LoVo (cell line): ENCODE measurements at regions not wholly inside any gene's neighbourhood (a gene's known extent, or its start where the extent isn't known, plus 50 kb on each side); places are given as distances from the start of the nearest gene placed in this dataset.

Source experiments
- DNase-seq: peaks from one replicate; pipeline ENCODE4 v3.0.0-alpha.2; 2016; ENCODE audit warnings: low spot score

DNA sequence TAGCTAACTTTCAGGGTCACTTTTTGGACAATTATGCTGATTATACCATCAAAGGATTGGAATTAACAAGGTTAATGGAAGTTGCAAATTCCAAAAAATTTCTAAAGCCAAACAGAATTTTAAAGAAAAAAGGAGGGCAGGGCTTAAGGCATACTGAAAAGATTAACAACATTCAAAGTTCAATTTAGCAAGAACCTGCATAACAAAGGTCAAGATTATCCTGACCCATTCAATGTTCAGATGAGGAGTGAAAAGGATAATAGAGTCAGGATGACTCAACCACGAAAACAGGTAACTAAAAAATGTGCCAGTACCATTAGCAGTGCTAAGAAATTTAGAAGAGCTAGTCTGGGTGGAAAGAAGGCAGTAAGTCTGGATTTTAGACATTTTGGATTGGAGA is 139.8 kb upstream of the HNMT start:
- no peak for DNase-seq

DNA sequence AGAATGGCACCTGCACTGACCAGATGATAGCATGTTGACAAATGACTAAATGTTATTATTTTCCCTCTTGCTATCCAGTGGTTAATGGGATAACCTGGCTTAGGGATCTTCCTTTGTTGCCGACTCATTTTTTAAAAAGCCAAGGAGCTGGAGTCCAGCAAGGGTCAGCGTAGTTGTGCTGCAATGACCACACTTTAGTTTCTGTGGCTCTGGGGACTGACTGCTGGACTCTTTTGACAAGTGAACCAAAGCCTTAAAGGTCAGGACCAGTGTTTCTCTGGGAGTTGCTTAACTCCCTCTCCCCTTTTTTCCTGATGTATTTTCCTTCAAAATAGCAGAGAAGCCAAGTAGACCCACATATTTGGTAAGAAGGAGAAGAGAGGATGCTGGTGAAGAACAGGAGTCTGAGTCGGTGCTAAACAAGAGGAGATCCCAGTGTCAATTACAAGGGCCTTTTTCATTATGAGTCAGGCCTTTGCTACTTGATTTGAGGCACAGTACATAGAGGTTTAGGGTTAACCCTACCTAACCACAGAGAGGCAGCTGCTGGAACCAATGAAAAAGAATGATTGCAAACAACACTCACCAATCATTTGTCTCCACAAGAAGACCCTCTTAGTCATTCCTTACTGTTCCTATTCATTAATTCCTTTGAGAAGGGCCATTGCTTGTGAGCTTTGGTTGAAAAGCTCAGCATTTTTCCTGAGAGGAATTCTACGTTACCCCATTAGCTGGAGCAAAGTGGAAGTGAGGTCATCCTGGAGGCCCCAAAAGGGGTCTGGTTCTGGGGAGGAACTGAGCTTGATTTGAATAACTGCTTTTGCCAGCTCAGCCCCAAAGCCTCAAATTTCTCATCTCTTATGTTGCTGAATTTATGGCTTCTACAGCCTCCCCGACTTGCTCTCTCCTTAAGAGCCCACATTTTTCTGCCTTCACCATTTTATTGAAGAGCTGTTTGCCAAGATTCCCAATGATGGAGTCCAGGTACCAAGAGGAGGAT is 137.6 kb upstream of the HNMT start:
- DNase-seq, result no peak

DNA sequence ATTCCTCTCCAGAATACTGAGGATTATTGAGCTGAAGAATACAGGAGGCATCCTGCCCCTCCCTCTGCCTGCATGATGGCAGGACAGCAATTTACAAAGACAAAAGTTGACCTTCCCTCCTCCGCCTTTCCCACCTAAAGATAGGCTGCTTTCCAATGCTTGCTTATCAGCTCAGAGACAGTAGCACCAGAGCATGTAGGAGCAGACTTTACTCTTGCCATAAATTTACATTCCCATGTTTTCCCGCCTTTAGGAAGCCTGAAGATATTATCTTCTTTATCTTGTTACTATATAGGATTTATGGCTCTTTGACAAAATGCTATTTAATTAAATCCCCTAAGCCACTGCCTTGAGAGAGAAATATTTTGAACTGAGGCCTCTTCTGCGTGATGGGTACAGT is 135.6 kb upstream of the HNMT start:
- no peak for DNase-seq

DNA sequence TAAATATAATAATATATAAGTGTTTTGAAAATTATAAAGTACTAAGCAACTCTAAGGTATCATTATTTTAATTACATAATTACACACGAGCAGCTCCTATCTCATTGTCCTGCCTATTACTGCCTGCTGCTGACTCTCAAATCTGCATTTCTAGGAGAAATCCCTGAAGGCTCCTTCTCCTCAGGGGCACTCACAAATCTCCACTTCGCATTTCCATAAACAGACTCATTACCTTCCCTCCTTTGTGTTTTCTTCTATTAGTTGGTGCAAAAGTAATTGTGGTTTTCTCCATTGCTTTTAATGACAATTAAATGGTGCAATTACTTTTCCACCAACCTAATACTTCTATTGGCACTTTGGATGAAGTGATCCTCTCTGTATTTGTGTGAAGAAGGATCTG is 135.0 kb upstream of the HNMT start:
- DNase-seq, result no peak

DNA sequence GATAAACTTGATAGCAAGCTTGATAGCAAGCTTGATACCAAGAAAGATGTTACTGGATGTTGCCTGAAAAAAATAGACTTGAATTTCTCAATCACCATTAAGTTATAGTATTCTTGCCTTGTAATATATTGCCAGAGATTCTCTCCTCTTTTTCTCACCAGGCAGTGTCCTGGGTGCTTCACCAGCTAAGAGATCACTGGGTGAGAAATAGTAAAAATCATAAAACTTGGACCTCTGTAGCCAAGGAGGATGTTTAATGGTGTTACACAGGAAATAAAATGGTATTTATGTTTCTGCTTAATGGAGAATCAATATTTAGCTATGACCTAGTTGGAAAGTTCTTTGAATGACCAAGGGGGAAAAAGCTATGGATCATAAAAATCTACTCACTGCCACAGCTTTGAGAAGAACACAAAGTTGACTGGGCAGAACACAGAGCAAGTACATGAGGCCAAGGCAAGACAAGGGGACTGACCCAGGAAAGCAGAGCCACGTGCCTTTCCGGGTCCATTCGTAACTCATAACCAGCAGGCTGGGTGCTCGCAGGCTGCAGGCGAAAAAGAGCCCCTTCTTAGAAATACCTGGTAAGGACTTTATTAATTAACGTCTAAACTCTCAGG is 129.4 kb upstream of the HNMT start:
- no peak for DNase-seq

DNA sequence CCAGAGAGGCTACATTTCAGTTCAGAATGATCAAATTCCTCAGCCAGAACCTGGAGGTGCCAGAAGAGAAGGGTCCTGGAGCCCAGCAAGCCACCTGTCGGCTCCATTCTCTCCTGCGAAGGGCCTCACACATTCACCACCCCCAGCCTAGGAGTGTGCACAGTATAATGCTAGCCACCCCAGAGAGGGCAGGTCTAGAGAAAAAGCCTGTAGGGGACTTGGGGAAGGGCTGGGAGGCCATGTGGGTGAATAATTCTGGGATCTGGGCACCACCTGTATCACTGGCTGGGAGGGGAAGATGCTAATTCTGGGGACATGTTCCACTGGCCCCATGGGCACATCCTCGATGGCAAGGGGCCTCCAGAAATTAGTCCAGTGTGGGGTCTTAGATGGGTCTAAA is 127.6 kb upstream of the HNMT start:
- no peak for DNase-seq

DNA sequence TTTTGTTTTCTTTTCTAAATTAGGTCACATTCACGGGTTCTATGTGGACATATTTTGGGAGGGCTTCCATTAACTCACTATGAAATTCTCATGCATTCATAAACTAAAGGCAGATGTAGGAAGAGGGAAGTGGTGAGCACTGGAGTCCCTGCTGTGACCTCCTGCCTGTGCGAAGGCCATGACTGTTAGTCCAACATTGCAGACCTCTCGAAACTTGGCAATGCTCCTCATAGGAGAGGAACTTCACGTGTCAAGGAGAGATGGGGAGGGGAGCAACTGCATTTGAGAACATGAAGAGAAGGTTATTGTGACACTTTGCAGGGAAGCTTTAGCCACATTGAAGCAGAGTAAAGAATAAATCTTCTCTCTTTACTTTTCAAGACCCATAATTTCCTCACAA is 126.4 kb upstream of the HNMT start:
- no peak for DNase-seq

DNA sequence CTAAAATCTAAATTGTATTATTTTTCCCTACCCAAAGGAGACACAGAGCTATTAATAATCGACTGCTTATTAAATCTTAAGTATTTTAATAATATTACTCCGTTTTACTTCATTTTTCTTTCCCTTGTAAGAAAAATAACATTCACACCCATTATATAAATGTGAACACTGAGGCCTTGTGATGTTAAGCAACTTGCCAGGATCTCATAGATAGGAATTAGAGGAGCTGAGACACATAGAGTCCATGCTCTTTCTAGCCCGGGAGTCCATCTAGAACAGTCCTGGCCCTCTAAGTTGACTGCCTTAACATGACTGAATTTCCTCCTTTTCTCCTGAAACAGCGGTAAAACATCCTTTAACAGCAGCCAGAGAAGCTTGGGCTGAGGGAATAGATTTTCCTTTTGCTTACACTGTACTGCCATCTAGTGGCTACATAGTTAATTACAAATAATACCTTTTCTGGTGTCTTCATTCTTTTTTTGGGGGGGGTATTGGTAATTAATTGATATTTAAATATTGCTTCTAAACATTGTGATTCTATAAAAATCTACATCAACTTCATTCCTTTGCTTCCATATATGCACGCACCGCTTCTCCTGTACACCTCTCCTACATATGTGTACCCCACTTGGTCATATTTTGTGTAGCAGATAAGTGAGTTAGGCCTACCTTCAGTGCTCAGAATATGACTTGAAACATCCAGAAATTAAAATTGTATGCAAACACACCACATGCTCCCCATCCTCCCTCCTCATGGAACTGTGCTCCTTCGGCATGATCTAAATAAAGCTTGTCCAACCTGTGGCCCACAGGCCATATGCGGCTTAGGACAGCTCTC is 125.8 kb upstream of the HNMT start:
- DNase-seq, result peak; percentile 37

DNA sequence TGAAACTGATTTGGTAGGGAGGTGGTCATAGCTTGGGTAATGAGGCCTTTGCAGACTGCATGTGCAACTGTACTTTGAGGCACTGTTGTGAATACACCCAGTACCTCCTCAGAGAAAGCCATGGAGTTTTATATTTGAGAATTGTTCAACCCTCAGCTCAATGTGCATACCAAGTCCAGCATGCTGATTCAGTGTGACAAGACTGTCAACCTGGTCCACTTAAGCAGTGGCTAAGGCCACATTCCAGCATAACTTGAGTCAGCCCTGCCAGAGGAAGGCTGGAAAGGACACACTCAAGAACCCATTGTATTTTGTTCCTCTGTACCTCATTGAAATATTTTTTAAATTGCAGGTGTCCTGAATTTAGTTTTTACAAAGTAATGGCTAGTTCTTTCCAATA is 121.8 kb upstream of the HNMT start:
- no peak for DNase-seq

DNA sequence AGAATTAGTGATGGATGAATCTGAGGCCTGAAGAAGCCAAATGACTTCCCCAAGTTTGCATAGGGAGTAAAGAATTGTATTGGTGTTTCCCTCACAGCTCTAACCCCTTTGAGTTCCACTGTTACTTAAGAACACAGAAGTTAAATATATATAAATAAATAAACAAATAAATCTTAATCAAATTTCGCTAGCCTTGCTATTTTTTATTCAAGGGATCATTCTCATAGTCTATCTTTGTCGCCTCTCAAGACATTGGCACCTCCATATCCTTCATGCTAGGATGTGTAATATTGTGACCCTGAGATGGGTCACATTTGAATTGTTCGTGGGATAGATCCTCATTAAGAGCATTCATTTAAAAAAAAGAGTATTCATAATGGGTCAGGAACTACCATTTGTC is 121.3 kb upstream of the HNMT start:
- no peak for DNase-seq

DNA sequence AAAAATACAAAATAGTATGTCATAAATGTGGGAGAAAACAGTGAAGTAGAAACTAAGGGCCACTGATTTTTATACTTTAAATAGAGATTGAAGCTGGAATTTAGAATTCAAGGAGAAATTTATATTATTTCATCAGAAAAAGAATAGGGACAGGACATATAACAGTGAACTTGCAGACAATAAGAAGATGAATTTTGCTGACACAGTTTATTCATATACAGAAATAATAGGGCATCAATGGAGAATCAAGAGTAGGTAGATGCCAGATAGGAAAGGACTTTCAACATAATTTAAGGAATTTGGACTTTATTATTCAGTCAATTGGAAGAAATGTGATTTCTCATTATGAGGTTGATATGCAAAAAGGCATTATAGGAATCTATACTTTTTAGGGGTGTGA is 118.9 kb upstream of the HNMT start:
- DNase-seq, result no peak

DNA sequence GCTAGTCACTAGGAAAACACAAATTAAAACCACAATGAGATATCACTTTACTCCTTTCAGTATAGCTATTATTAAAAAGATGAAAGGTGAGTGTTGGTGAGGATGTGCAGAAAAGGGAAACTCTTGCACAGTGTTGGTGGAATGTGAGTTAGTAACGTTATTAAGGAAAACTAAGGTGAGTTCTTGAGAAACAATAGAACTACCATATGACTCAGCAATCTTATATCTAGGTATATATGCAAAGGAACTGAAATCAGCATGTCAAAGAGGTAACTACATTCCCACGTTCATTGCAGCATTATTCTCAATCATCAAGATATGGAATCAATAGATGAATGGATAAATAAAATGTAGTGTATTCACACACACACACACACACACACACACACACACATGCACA is 117.3 kb upstream of the HNMT start:
- no peak for DNase-seq

DNA sequence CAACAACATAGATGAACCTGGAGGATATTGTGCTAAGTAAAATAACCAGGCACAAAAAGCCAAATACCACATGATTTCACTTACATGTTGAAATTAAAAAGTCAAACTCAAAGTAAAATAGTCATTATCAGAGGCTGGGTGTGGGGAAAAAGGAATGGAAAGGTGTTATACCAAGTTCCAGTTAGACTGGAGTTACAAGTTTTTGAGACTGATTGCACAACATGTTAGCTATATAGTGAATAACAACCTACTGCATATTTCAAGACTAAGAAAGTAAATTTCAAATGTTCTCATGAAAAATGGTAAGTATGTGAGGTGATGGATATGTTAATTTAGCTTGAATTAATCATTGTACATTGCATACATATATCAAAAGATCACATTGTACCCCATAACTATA is 116.8 kb upstream of the HNMT start:
- no peak for DNase-seq

DNA sequence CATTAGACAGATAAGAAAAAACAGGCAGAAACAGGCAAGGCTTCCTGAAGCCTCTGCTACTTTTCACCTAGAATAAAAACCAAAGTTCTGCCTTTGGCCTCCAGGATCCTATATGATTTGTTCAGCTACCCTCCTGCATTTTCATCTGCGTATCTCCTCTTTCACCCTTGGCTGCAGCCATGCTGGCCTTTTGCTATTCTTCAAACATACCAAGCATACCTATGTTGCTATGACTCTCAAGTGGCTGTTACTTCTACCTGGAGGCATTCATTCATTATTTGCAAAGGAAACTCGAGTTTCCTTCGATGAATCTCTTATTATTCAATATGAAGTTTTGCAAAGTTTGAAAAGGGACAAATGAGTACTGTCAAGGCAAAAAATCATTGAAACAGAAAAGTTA is 106.4 kb upstream of the HNMT start:
- no peak for DNase-seq

DNA sequence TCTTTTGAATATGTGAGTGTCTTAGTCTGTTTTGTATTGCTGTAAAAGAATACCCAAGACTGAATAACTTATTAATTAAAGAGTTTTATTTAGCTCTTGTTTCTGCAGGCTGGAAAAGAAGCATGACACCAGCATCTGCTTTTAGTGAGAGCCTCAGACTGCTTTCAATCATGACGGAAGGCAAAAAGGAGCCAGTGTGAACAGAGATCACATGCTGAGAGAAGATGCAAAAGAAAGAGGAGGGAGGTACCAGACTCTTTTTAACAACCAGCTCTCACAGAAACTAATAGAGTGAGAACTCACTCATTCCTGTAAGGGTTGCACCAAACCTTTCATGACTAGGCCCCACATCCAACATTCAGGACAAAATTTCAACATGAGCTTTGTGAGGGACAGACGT is 101.6 kb upstream of the HNMT start:
- DNase-seq, result no peak

DNA sequence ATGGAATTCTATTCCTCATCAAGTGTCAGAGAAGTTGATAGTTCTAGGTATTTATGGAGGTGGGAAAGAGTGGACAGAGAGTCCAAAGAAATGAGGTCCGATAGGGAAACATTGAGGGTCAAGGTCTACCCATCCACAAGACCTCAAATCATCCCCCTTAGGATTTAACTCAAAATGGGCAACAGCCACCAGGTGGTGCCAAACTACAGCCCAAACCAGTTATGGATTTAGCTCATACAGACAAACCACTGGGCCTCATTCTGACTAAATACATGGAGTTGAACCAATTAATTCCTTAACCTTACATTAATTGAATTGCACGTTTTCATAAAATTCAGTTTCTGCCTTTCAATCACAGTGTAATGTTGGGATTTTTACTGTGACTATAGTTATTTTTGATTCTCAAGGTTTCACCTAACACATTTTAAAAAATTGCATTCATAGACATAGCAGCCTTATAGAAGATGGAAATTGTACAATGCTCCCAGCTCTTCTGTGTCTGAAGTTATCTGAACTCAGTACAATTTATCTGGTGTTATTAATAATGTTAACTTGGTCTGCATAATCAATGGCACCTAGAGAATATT is 98.2 kb upstream of the HNMT start:
- peak; percentile 23 for DNase-seq

DNA sequence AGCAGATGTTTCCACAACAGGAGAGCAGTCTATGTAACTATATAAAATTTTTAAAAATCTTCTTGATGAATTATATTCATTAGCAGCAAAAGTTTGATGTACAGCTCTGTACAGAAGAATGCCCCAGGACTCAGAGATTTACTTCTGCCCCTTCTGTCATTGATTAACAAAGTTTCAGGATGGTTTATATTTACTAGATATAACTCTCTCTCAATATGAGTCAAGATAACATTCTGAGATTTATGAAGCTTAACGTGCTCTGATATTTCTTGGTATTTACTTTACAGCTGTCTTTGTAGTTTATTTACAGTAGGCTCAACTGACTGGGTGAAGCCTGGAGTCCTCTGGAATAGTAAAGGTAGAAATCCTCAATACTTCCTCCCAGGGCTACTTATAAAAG is 93.6 kb upstream of the HNMT start:
- no peak for DNase-seq

DNA sequence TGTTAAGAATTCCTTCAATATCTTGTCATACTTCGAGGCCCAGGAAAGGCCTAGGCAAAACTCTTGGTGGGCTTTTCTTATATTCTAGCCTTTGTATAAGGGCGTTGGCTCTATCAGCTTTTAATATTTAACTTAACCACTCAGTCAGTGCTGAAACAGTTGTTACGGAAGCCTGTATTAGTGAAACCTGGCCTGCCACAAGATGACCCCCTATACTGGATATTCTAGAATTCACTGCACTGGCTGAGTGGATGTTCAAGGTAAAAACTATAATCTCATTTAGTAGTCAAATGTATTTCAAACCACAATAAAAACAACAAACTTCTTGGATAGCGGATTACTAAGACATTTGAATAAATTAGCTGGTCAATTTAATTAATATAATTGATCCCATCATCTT is 91.7 kb upstream of the HNMT start:
- DNase-seq, result no peak

DNA sequence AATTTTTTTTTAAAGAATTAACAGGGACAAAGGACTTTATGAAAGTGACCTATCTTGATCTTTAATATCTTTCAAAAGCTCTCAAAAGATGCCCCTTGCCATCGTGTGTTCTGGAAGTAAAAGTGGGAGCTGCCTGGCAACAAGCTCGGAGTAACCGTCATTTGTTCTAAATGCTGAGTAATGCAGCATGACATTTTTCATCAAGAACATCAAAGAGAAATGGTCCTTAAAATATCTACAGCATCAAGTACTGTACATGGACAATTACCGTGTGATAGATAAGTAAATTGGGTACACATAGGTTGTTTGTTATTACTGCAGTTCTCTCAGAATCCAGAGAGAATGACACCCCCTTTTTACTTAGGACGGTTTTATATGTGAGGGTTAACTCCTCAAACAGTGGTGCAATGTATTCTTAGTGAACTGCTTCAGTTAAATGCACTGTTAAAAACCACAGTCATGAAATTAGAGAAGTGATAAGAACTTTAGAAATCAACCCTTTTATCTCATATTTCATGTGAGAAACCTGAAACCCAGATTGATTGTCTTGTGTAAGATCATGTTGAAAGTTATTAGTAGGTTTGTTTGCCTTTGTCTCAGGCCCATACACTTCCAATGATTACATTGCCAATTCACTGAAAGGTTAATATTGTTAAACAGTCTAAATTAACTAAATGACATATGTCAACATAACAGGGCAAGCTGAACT is 90.6 kb upstream of the HNMT start:
- no peak for DNase-seq

DNA sequence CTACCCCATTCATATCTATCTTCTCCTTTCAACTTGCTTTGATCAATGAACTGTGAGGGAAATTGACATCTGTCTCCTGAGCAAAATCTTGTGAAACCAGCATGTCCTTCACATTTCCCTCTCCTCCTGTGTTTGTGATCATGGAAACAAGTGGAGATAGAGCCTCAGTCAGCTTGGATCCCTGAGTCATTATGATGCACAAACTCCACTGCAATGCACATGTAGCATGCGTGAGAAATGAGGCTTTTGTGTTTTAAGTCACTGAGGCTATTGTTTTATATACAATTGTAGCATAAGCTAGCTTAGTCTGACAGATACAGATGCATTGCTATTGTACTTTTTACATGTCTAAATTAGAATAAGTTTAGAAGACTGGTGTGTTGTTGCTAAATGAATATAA is 85.2 kb upstream of the HNMT start:
- no peak for DNase-seq

DNA sequence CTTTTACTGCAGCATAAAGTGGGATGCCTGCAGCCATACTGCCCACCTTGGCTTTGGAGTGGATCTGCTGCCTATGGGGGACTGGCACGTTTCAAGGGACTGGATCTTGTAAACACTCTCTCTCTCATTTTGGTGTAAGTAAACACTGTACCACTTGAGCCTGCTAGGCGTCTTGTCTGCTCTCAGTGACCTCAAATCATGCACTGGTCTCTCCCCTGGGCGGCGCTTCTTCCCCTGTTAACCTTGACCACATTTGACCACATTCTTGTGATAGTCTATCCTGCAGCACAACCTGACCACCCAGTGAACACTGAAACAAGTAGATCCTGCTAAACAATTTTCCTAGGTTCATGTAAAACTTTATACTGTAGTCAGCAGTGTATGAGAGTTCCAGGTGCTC is 82.6 kb upstream of the HNMT start:
- DNase-seq, result no peak
